GM23338 (cell line): ENCODE measurements at regions not wholly inside any gene's neighbourhood (a gene's known extent, or its start where the extent isn't known, plus 50 kb on each side); places are given as distances from the start of the nearest gene placed in this dataset.

Experiments used
- CREB1 ChIP-seq: fragments of 250-450 bp; sonication (Bioruptor Pico); IDR thresholded peaks from 2 replicates; pipeline ENCODE4 v1.5.0; 2020; ENCODE audit warnings: low read depth, mild to moderate bottlenecking, moderate library complexity
- ETS1 ChIP-seq: IDR thresholded peaks from 2 replicates; pipeline ENCODE4 v1.6.1; 2016; ENCODE audit warnings: antibody characterized with exemption
- EZH2 ChIP-seq: fragments of 200-600 bp; sonication (generic); IDR thresholded peaks from one replicate; pipeline ENCODE4 v1.8.0; 2017; ENCODE audit warnings: antibody characterized with exemption, mild to moderate bottlenecking, low read depth; ENCODE audit not compliant: unreplicated experiment
- EZH2phosphoT487 ChIP-seq: fragments of 200-600 bp; sonication (generic); IDR thresholded peaks from one replicate; pipeline ENCODE4 v1.8.1; 2018; ENCODE audit warnings: antibody characterized with exemption; ENCODE audit not compliant: unreplicated experiment
- JUNB ChIP-seq: IDR thresholded peaks from one replicate; pipeline ENCODE4 v1.6.1; 2016; ENCODE audit warnings: antibody characterized with exemption; ENCODE audit not compliant: unreplicated experiment
- NANOG ChIP-seq: IDR thresholded peaks from 2 replicates; pipeline ENCODE4 v1.6.1; 2016; ENCODE audit warnings: antibody characterized with exemption, borderline replicate concordance
- POLR2AphosphoS5 ChIP-seq: IDR thresholded peaks from 2 replicates; pipeline ENCODE4 v1.6.1; 2016; ENCODE audit warnings: antibody characterized with exemption, low read depth
- REST ChIP-seq: IDR thresholded peaks from one replicate; pipeline ENCODE4 v1.6.1; 2018; ENCODE audit warnings: antibody characterized with exemption; ENCODE audit not compliant: unreplicated experiment
- STAT1 ChIP-seq: IDR thresholded peaks from one replicate; pipeline ENCODE4 v1.6.1; 2016; ENCODE audit warnings: antibody characterized with exemption; ENCODE audit not compliant: unreplicated experiment
- ZNF114 ChIP-seq: fragments of 250-450 bp; sonication (Bioruptor Pico); IDR thresholded peaks from 2 replicates; pipeline ENCODE4 v1.5.0; 2020; ENCODE audit warnings: mild to moderate bottlenecking, moderate library complexity
- ZNF331 ChIP-seq: fragments of 250-450 bp; sonication (Bioruptor Pico); IDR thresholded peaks from 2 replicates; pipeline ENCODE4 v1.5.0; 2020; ENCODE audit warnings: low read depth, mild to moderate bottlenecking, moderate library complexity
- TF ChIP-seq, protein P1 (sequence below), 2 experiments: fragments of 200-600 bp in 1 of 2; sonication (generic) in 1 of 2; conservative IDR thresholded peaks; 2 replicates each; pipeline versions ENCODE4 v1.5.1 to v1.6.1; 2016 to 2017; ENCODE audit warnings: antibody characterized with exemption in 2 of 2, low read depth in 2 of 2, mild to moderate bottlenecking in 2 of 2, moderate library complexity in 1 of 2

DNA sequence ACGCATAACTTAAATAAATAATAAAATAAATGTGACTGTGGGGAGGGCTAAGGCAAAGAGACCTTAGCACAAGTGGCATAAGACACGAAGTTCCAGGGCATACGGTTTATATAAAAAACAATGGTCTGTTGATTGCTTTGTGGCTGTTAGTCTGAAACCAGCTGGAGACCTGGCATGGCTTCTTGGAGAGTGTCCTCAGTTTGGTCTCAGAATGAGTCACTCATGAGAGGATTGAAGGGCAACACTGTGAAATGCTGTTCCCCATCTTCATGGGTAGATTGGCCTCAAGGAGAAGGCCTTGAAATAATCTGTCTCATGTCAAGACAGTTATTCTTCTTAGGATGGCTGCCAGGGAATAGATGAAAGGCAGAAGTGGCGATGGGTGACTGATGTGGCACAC, 62.2 kb downstream of the SOX2 start:
- TF ChIP-seq, protein P1, sequence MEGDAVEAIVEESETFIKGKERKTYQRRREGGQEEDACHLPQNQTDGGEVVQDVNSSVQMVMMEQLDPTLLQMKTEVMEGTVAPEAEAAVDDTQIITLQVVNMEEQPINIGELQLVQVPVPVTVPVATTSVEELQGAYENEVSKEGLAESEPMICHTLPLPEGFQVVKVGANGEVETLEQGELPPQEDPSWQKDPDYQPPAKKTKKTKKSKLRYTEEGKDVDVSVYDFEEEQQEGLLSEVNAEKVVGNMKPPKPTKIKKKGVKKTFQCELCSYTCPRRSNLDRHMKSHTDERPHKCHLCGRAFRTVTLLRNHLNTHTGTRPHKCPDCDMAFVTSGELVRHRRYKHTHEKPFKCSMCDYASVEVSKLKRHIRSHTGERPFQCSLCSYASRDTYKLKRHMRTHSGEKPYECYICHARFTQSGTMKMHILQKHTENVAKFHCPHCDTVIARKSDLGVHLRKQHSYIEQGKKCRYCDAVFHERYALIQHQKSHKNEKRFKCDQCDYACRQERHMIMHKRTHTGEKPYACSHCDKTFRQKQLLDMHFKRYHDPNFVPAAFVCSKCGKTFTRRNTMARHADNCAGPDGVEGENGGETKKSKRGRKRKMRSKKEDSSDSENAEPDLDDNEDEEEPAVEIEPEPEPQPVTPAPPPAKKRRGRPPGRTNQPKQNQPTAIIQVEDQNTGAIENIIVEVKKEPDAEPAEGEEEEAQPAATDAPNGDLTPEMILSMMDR (conservative IDR thresholded peaks at IDR 0.05; ENCODE audit: low read depth in 2 of 2) = no peak
- TF ChIP-seq JUNB = no peak
- TF ChIP-seq ZNF331 (CRISPR knock-in tag) = no peak
- TF ChIP-seq EZH2phosphoT487 = no peak
- TF ChIP-seq REST = no peak
- TF ChIP-seq EZH2 = no peak
- TF ChIP-seq POLR2AphosphoS5 = no peak
- TF ChIP-seq CREB1 (CRISPR knock-in tag) = no peak
- TF ChIP-seq NANOG = no peak
- TF ChIP-seq ZNF114 = no peak
- TF ChIP-seq STAT1 = no peak
- TF ChIP-seq ETS1 = no peak
